GM21723 (cell line): ENCODE measurements at regions not wholly inside any gene's neighbourhood (a gene's known extent, or its start where the extent isn't known, plus 50 kb on each side); places are given as distances from the start of the nearest gene placed in this dataset.

Source experiments
- ATAC-seq: cut with Tn5 transposase; IDR thresholded peaks from one replicate; pipeline ENCODE4 v1.9.1; 2021; ENCODE audit warnings: mild to moderate bottlenecking, moderate library complexity; ENCODE audit not compliant: unreplicated experiment

DNA sequence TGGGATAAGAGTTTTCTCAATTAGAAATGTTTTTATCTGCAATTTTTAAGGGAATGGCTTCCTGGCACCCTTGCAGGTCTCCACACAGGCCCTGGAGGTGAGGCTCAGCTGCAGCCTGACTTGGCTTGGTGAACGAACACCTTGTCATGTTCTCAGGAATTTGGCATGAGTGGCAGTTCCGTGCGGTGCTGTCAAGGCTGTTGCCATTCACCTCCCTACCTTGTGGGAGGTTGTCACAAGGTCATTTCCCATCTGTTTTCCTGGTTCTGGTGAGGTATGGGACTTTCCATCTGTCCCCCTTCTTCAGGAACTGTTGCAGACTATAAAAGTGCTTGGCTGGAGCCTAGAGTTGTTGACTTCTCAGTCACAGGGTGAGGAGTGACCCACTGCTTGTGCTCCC is 82.9 kb downstream of the ELOVL4 start:
- no peak for ATAC-seq

DNA sequence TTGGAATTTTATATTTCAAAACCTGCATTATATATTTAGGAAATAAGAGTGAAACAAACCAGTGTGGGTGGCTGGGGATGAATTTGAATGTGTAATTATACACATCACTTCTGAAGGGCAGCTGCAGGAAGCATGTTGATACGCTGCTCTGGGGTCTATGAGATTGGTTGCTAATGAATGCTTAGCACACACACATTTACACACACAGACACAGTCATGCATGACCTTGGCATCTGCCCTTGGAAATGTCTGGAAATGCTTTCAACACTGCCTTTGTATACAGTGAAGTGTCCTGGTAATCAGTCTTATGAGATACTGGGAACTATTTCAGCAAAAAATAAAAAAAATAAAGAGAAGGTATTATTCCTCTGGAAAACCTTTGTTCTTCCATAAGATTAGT is 83.4 kb downstream of the ELOVL4 start:
- ATAC-seq: no peak

DNA sequence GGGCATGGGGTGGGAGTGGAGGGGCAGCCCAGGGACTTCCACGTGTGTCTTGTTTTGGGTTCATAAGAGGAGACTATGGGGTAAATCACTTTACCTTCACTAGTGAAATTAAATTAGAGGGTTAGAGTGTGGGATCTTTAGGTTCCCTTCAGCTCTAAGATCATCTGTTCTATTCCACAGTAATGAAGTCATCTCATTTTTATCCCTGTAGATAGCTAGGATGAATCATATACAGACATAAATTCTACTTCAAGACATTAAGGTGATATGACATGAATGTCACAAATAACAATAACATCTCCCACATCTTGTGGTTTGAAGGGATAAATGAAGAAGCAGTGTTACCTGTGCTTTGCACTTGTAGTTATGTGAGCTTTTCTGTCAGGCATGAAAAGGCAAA is 83.8 kb downstream of the ELOVL4 start:
- ATAC-seq: no peak

DNA sequence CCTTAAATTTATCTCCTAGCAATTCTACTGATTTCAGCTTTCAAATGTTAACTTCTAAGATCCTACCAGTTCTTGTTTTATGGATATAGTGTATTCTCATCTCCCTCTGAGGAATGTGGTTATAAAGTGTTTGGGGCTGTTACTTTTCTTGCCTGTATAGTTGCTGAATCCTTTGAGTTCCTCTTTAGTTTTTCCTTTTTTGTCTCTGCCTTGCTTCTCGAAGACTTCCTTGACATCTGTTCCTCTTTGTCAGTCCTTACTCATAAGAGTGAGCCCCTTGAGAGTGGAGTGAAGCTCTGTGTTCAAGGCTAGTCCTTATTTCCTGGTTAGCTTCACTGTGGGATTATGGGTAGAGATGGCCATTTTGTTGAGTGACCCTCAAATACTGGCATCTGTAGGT is 84.6 kb downstream of the ELOVL4 start:
- ATAC-seq: no peak

DNA sequence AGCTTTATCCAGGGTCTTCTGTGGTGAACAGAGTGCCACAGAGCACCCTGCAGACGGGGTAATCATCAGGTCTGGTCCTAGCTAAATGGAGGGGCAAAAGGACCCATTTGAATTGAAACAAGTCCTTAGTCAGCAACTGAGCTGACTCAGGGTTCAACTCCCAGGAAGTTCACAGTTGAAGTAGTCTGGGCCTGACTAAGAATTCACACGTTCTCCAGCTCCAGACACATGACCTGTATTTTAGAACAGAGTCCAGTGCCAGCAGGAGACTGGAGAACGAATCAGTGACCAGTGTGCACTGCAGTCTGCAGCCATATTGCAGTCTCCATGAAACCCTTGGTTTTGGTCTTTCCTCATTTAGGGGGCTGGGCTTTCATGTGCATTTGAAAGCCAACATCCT is 85.2 kb downstream of the ELOVL4 start:
- no peak for ATAC-seq

DNA sequence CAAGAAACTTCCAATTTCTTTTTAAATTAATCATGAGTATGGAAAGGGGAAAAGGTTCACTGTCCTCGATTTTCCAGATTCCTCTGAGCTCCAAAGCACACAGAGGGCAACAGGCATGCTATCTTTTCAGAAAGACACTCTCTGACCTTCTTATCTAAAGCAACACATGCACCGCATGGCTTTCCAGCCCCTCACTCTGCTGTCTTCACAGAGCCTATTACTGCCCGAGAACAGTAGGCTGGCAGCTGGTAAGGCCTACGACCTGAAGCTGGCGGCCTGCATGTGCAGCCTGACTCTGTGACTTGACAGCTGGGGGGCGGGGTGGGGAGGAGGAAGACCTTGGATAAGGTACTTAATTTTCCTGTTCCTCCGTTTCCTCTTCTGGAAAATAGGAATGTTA is 86.3 kb downstream of the ELOVL4 start:
- ATAC-seq: no peak

DNA sequence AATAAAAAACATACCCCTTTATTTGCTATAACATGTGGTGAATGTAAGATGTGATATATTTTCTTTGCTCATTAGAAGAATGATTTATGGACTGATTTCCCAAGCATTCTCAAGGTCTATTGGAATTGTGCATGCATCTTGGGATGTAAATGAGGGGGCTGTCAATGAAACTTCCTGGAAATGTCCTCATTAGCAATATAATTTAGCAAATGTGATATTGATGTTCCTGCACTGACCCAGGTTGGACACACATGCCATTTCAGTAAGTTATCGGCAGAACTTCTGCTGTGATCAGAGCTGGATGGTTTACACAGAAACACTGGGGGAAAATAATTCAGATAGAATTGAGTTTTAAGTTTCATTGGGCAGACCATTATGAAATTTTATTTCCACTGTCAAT is 99.9 kb downstream of the ELOVL4 start:
- no peak for ATAC-seq

DNA sequence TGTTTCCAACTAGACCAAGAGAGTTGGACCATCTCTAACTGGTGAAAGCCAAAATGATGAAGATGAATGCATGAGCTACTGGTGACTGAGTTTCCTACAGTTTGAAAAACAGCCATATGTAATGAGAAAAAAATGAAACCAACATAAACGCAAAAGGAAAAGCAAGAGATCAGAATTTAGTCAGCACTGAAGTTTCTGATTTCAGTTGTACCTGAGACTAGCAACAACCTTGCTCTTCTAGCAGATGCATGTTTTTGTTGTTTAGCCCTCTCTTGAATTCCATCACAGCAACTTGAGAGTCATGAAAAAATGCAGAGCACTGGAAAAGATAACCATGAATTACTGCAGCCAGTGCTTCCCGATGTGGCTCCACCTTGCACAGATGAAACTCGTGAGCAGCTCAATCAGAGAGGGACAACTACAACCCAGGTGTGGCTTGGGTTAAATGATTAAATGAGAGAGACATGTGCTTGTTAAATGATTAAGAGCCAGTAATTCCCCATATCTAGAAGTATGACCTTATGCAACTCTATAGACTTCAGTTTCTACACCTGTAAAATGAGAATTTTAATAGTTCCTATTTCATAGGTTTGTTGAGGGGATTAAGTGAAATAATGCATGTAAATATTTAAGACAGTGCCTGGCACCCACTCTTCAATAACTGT is 104.8 kb downstream of the ELOVL4 start:
- ATAC-seq: peak; percentile 51

DNA sequence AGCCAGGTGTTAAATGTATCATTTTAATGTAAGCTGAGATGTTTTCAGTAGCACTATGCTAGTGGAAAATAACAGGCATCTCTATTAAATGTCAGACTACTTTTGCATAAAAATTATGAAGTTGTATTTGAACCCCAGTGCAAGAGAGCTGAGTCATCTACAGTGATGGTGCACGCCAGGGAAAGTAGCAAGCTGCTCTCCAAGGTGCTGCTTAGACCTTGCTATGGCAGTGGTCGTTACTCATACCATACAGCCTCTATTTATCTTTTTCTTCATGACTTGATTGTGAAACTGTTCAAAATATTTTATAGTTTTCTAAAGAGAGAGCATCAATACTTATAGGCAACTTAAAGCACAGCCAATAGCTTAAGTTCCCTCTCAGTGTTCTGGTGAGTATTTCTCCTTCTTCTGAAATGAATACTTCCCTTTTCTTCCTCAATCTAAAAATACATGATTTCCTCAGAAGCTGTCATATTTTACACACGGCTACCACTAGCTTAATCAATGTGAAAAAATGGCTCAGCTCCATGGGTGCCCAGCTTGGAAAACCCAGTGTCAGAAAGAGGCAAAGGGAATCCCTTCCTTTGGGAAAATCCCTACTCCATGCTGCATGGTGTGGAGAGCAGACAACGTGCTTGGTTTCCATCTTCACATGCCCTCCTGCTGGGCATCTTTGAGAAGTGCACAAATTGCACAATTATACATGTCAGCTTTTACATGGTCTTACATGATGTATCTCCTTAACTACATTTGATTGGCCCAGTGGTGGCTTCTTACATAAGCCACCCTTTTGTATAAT is 105.6 kb downstream of the ELOVL4 start:
- ATAC-seq: no peak

DNA sequence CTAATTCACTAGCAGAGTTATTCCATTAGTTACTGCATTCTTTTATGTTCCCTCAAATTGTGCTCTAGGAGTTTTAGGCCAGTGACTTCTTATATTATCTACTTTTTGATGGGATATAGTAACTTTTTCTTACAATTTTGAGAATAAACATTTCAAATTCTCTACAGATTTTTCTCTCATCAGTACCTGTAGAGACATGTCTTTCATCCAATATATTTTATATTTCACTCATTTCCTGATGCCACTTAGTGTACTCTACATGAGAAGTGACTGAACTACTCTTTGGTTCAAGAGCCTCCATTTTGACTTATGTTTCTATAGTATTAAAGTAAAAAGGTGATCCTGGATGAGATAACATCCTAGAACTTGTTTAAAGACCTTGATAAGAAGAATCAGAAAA is 108.5 kb downstream of the ELOVL4 start:
- no peak for ATAC-seq

DNA sequence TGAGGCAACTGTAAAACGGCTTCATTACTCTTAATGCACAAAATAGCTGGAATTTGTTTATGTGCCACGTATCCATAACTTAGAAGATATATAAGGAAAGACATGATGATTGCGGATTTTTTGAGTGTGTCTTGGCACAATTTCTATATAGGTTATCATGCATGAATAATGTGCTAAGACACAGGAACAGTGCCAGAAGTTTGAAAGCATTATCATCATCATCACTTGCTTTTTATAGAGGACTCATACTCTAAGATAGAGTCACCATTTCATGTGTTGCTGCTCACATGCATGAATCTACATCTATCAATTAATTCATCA is 113.4 kb downstream of the ELOVL4 start:
- no peak for ATAC-seq

DNA sequence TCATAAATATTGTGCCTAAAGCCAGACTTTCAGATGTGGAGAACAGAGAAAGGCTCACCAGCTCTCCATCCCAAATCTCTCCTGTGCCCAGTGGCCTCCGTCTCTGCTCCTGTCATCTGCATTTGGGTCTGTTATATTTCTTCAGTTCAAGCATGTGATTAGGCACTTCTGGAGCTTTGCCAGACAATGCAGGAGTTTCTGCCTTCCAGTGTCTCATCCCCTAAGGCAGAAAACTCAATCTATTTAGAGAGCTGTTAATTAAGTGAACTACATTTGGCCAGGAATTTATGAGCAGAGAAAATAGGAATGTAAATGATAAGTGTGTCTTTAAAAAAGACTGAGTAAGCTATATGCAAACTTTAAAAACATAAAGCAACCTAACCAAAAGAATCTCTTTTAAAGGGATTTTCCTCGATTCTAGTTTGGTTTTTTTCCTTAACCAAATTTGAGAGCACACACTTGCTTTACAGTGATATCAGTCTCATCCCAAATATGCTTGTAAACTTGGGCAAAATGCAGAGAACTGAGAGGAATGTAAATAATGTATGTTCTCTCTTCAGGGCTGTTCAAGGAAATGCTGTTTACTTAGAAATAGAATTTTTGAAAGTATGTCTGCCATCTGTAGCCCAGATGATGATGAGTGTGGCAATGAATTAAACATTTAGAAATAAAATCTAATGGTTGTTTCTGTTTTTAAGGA is 113.9 kb downstream of the ELOVL4 start:
- ATAC-seq: no peak

DNA sequence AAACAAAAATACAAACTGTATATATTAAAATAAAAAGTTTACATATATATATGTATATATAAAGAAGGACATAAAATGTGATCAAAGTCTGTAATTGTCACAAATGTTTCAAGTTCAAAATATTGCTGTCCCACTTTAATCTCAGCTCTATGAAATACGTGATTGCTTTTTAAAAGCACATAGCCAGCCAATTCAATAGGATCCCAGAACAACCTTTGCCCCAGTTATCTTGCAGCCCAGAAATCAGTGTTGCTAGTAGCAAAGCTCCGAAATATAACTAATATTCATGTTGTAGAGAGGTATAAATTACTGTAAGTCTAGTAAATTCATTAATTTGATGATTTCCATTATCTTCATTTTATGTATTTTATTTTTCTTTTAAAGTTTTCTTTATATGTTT is 114.6 kb downstream of the ELOVL4 start:
- ATAC-seq: no peak

DNA sequence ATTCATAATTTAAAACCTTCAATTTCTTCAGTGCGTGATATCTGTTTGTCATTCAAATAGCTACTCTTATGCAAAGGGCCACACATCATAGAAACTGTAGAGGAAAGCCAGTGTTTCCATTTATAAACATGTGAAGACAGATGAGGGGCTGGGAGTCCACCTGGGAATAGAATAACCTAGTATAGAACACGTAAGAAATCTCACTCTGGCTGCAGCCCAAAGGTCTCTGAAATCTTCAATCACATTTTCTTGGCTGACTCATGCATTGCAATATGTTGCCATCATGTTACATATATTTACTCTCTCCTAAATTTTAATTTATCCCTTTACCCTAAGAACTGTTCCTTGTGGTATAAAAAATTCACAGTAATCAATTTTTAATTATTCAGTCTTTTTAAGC is 123.2 kb downstream of the ELOVL4 start:
- ATAC-seq: no peak

DNA sequence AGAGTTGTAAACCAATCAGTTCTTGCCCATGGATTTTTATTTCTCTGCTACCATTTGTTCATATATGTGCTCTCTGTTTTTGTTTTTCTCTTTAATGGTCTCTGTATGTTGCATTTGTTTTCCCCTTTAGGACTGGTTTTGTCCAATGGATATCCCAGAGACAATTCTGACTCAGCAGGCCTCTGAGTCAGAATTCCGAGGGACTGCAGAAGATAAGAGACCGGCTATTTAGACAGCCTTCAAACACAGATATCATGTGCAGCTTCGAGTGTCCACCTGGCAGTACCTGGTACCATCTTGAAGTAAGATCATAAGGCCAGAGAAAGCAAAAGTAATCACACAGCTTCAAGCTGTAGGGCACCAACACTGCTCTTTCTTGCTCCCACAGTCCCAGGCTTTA is 125.5 kb downstream of the ELOVL4 start:
- no peak for ATAC-seq

DNA sequence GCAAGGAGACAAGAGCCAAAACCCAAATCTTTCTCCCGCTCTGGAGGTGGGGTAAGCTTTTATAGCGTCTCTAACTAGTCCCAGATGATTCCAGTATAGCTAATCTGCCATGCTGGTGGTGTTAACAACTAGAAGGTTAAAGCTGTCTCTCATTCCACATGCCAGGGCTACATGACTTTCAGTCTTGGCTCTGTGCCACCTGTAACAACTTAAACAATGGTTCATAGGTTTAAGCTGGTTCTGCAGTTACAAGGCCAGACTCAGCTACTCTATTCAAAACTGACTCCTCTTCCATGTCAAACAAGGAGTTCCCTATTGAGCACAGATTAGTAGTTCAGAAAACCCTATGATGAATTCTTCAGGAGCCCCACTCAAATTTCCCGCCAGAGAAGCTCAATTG is 128.9 kb downstream of the ELOVL4 start:
- ATAC-seq: no peak

DNA sequence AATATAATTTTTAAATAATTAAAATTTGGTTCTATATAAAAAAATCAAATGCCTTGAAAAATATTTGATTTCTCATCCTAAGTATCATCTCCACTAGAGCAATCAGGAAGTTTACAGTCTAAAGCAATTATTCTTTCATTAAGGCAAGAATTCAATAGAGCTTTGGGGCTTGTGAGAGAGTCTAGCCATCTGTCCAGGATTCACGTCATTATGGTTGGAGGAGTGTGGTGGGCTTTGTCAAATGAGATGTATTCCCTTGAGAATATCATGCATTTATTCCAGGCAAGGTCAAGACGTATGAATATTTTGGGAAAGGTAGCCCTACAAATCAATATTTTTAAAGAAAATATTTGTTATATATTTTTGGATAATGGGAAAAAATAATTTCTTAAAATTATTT is 132.4 kb downstream of the ELOVL4 start:
- no peak for ATAC-seq

DNA sequence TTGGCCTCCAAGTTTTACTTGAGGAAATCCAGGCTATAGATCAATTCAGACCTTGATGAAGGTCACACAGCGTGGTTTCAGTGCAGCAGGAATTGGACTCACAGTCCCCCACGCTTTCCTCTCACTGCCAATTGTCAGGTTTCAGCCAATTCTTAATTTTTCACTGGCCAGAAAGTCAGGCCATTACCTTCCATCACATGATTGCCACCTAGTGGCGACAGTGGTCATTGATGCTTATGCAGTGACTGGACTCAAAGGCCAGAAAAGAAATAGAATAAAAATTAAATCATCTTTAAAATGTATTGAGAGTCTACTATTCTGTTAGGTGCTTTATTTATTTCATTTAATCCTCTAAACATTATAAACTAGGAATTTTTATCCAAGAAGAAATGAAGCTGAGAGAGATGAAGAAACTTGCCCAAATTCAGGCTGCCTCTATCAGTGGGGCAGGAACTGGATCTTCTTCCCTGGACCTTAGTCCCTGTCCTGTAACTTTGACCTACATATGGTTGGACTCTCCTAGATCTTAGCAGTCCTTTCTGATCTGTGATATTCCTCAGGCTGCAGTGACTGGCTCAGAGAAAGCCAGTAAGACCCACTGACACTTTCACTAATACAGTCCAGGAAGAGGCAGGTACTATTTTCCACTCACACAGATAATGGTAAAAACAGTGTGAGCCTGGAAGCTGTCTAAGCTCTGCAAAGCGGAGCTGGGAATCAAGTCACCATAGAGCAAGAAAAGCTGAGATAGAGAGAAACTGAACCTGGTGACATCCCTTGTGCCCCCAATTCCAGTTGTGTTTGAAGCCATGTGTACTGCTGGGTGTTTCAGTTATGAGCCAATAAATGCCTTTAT is 133.3 kb downstream of the ELOVL4 start:
- peak; percentile 94 for ATAC-seq

DNA sequence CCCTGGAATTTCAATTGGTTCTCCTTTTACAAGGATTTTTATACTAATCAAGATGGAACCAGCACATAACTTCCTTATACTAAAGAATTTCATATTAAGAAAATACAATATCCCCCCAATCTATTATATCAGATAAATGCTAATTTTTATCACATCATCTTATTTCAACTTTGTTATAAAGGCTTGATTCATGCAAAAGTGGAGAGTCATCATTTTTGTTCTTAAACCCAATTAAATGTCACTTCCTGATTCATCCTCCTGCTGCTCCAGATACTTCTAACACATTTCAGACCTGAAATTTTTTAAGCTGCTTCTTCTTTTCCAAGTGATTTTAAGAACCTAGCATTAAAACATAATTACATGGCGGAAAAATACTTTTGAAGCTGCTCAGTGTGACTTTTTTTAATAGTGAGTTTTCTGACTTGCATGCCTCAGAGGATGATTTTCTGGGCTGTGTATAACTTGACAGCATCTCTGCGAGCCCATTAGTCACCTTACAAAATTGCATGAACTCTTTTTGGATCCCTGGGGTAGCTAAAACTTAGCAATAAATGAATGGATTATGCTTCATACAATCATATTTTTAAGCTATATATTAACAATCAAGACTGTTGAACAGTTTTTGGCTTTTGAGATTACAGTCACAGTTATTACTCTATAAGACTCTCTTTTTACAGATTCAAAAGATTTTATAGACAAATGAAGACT is 134.1 kb downstream of the ELOVL4 start:
- no peak for ATAC-seq

DNA sequence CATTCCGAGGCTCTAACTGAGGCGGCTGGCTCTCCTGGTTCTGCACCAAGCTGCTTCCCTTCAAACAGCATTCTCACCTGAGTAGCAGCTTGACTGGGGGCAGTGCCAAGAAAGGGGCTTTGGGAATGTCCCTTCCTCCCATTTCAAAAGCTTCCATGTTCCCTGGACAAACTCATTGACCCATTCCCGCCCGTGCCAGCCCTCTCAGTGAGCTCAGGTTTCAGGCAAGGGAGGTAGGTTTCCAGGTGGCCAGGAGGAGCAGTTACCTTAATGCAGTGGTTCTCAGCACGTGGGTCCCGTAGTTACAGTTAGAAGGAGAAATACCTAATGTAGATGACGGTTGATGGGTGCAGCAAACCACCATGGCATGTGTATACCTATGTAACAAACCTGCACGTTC is 135.2 kb downstream of the ELOVL4 start:
- ATAC-seq: no peak

DNA sequence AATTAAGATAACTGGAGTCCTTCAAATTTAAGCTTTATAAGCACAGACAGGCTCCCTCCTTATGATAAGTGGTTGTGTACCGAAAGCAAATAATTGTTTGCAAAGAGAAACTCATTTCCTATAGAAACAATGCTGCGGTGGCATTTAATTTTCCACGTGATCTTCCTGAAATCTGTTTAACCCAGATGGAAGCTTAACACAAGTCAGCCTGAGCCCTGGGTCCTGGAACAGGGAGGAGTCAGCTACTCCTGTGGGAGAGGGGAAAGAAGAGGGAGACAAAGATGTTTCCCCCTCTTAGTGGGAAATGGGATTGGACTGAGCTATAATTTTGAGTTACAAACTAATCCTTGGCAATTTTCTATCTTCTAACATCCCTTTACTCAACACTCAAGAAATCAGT is 136.5 kb downstream of the ELOVL4 start:
- ATAC-seq: no peak
